AG09319 (cell line): ENCODE measurements at regions not wholly inside any gene's neighbourhood (a gene's known extent, or its start where the extent isn't known, plus 50 kb on each side); places are given as distances from the start of the nearest gene placed in this dataset.

Experiments used
- DNase-seq: peaks from one replicate; pipeline ENCODE4 v3.0.0-alpha.2; 2010; ENCODE audit warnings: low read depth; ENCODE audit errors: extremely low read depth
- CTCF ChIP-seq: IDR thresholded peaks from 2 replicates; pipeline ENCODE4 v1.5.1; 2011; ENCODE audit warnings: low read depth, mild to moderate bottlenecking, inconsistent platforms, low read length, moderate library complexity

GRCh38 chr5:4348919-4349318 lies 753.3 kb downstream of the IRX1 start:
- no peak for TF ChIP-seq CTCF
- DNase-seq = no peak

- DNase-seq = no peak
- TF ChIP-seq CTCF = no peak
Observed at GRCh38 chr5:4356201-4356600, 760.6 kb downstream of the IRX1 start.

- no peak for TF ChIP-seq CTCF
- DNase-seq = no peak
Observed at GRCh38 chr5:4359847-4360246, 764.2 kb downstream of the IRX1 start.

- DNase-seq = no peak
- no peak for TF ChIP-seq CTCF
Observed at GRCh38 chr5:4361753-4362152, 766.1 kb downstream of the IRX1 start.

- DNase-seq = no peak
- no peak for TF ChIP-seq CTCF
Observed at GRCh38 chr5:4362411-4362810, 766.8 kb downstream of the IRX1 start.

DNA sequence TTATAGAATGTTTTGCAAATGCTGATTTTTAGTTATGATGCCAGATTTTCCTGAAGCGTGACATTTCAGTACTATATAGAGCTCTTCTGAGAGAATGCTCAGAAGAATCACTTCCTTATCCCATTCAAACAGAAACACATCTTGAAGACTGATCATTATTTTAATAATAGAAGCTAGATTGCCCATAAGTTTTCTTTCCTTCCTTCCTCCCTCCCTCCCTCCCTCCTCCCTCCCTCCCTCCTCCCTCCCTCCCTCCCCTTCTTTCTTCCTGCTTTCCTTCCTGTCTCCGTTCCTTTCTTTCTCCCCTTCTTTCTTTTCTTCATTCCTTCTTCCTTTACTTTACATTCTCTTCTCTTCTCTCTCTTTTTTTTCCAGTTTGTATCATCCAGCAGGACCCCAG lies 767.4 kb downstream of the IRX1 start:
- no peak for TF ChIP-seq CTCF

GRCh38 chr5:4366628-4367027 lies 771.0 kb downstream of the IRX1 start:
- DNase-seq = no peak
- no peak for TF ChIP-seq CTCF

More for the DNA sequence above, 767.4 kb downstream of the IRX1 start:
- DNase-seq = no peak
